SK-N-SH (cell line): ENCODE measurements at regions not wholly inside any gene's neighbourhood (a gene's known extent, or its start where the extent isn't known, plus 50 kb on each side); places are given as distances from the start of the nearest gene placed in this dataset.

Experiments
- CTCF ChIP-seq: fragments of 200-600 bp; sonication (generic); IDR thresholded peaks from 2 replicates; pipeline ENCODE4 v1.6.1; 2017; ENCODE audit warnings: antibody characterized with exemption, mild to moderate bottlenecking, moderate library complexity
- EZH2phosphoT487 ChIP-seq: fragments of 200-600 bp; sonication (generic); IDR thresholded peaks from 2 replicates; pipeline ENCODE4 v1.6.1; 2017; ENCODE audit warnings: low read depth, mixed run types, mild to moderate bottlenecking, antibody characterized with exemption, moderate library complexity, borderline replicate concordance
- MEF2A ChIP-seq: IDR thresholded peaks from 2 replicates; pipeline ENCODE4 v1.4.0; 2012; ENCODE audit warnings: low read depth, borderline replicate concordance
- MXI1 ChIP-seq: IDR thresholded peaks from 2 replicates; pipeline ENCODE4 v1.6.1; 2012; ENCODE audit warnings: mild to moderate bottlenecking, low read depth, low read length, improper control_type of control experiment
- NRF1 ChIP-seq: IDR thresholded peaks from 2 replicates; pipeline ENCODE4 v1.6.1; 2012; ENCODE audit warnings: low read depth, mild to moderate bottlenecking, low read length
- RAD21 ChIP-seq: IDR thresholded peaks from 2 replicates; pipeline ENCODE4 v1.6.1; 2012; ENCODE audit warnings: mild to moderate bottlenecking, low read length

DNA sequence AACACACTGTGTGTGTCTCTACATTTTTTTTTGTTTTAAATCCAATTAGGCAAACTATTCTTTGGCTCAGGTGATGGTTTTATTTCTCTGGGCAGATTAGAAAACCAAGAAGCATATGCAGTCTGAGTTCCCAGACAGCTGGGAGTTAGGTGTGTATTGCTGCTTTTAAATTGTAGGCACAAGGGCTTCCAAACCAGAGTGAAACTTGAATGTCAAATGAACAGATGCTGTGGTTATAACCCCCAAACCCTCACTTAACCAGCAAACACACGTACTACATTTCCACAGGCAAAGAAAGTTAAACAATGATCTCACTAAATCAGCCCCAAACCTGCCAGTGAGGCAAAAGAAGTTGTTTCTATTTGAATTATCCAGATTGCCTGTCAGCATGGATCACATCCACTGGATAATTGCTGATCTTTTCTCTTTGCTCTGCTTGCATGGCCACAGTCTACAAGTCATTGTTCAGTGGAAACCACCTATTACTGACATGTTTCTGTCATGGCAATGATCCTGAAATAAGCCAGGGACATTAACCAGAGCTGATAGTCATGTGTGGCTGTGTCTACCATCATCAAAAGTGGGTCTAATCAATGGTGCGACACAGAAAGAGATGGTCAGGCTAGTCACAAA, 576.5 kb upstream of the PLXNA2 start:
- TF ChIP-seq CTCF (no peak), NRF1 (no peak), MEF2A (no peak), MXI1 (no peak), RAD21 (no peak), EZH2phosphoT487 (no peak)
